HG03457 (cell line): ENCODE measurements at regions not wholly inside any gene's neighbourhood (a gene's known extent, or its start where the extent isn't known, plus 50 kb on each side); places are given as distances from the start of the nearest gene placed in this dataset.
"Not testable (repeated sequence)": the region's sequence is repeated elsewhere in the genome, so short reads cannot be mapped to it uniquely, and the experiment has no call there.

ENCODE experiments used
- ATAC-seq: cut with Tn5 transposase; IDR thresholded peaks from one replicate; pipeline ENCODE4 v1.9.1; 2021; ENCODE audit warnings: moderate number of reproducible peaks; ENCODE audit not compliant: unreplicated experiment

DNA sequence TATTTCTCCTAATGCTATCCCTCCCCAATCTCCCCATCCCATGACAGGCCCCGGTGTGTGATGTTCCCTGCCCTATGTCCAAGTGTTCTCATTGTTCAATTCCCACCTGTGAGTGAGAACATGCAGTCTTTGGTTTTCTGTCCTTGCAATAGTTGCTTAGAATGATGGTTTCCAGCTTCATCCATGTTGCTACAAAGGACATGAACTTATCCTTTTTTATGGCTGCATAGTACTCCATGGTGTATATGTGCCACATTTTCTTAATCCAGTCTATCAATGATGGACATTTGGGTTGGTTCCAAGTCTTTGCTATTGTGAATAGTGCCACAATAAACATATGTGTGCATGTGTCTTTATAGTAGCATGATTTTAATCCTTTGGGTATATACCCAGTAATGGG lies 51.3 kb upstream of the RIOK2 start:
- ATAC-seq = not testable (repeated sequence)

DNA sequence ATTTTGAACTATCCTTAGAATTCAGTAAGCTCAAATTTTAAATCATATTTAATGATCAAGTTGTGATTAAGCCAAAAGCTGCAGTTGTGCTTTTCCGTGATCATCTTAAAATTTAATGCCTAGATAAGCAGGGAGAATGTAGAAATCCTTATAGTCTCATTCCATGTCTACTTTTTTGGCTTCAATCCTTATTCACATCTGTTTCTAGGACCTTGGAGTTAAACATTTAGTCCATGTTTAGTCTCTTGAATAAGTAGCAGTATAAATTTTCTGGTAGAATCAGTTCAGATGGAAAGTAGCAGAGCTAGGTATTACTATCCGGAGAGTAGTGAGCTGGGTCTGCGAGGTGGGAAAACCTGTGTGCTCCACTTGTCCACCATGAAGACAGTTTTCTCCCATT lies 59.3 kb upstream of the RIOK2 start:
- ATAC-seq = no peak

DNA sequence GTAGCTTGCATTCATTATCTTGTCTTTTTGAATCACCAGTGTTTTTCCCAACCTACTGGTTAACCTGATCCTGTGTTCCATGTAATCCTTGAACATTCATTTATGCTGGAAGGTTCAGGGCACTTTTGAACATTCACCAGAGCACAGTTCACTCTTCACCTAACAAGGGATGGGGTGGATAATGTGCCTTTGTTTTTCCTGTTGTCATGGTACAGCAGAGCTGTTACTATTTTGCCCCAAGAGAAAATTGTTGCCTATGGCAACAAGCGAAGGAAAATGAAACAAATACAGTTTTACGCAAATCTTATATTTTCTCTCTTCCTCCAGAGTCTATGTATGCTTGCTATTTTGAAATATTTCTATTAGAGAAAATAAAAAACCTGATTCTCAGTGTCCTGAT lies 60.3 kb upstream of the RIOK2 start:
- ATAC-seq = no peak

DNA sequence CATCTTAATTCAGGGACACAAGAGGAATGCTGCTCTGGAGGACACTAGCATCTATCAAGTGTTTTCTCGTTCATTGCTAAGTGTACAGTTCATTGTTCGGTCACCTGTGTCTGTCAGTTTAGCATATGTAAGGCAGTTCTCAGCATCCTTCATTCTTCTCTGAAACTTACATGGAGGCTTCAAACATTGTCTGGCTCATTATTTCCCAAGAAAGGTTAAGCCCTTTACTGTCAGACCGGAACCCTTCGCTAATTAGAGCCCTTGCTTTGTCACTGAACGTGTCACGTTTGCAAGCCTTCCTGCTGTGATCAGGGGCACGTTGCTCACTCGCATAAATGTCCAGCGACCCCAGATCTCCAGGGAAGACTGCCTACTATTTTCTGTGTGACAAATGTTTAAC lies 62.3 kb upstream of the RIOK2 start:
- ATAC-seq = no peak

DNA sequence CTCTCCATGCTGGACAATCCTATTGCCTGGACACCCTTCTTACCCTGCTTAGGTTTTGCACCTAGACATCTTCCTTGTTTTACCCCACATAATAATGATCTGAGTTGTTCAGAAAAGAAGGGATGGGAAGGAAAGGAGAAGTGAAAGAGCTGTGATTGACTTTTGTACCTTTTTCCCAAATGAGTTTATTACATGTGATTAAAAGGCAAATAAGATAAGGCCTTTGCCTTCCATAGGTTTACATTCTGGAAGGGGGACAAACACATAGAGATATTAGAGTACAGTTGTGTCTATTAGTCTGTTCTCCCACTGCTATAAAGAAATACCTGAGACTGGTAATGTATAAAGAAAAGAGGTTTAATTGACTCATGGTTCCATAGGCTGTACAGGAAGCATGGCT lies 67.1 kb upstream of the RIOK2 start:
- no peak for ATAC-seq

DNA sequence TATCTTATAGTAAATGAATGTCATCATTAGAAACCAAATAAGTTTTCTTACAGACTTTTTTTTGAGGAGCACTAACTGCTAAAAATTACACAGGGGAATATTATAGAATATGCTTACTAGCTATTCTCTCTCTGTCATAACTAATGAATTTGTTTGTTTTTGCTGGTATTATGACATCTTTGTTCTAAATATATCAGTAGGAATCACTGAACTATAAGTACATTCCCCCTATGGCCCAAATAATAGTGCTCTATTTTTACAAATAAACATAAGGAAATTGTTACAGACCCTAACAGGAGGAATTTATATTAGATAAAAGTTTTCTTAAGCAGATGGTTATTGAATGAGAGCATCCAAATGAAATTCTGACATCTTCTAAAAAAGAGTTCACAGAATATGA lies 83.0 kb upstream of the RIOK2 start:
- ATAC-seq = no peak

DNA sequence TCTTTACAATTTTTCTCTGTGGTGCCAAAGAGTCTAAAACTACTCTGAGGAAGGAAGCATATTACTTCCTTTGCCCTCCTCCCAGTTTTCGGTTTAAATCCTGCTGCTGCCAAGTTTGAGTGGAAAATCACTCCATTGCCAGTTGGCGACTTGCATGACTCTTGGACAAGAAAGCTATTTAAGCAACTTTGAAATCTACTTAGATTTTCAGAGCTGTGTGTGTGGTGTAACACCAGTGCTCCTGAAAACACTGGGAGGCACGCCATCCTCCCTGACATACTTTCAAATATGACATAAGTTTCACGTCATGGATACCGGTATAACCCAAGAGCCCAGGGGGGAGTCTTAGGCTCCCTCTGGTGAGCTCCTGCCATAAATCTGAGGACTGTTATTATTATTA lies 83.5 kb upstream of the RIOK2 start:
- no peak for ATAC-seq

DNA sequence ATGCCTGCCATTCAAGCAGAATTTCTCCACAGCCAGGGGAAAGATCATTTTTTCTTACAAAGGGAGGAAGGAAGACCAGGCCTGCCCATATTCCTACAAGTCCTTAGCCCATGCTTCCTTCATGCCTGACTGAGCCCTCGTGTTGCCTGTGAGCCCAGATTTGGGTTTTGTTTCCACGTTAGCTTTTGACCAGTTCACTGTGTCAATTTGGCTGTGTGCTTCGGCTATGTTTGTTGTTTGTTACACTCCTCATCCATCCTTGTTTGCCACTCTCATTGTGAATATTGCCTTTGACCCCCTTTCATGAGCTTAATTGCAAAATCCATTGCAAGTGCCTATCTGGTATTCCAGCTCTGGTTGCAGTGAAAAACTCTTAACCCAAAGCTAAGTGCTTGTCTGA lies 84.7 kb upstream of the RIOK2 start:
- ATAC-seq = no peak

DNA sequence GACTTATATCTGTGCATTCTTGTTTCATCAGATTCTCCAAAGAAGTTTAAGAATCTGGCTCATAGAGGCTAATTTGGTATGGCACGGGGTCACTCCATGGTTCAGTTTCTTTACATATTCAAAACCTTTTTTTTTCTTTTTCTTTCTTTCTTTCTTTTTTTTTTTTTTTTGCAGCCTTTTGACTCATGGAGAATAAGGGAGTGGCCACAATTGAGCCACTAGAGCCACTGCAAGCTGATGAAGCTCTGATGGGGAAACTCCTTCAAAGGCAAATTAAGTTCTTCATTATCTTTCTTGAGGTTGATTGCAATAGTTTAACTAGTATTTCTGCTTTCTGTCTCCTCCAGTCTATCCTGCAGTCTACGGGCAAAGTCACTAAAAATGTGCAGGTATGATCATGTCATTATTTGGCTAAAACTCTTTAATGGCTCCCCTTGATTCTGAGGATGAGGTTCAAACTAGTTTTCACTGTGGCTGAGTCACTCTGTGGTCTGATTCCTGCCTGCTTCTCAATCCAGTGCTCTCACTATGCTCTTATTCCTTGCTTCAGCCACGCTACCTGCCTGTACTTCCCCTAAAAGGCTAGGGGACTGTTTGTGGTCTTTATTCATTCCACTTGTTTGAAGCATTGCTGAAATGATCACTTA lies 93.5 kb upstream of the RIOK2 start:
- ATAC-seq = no peak

DNA sequence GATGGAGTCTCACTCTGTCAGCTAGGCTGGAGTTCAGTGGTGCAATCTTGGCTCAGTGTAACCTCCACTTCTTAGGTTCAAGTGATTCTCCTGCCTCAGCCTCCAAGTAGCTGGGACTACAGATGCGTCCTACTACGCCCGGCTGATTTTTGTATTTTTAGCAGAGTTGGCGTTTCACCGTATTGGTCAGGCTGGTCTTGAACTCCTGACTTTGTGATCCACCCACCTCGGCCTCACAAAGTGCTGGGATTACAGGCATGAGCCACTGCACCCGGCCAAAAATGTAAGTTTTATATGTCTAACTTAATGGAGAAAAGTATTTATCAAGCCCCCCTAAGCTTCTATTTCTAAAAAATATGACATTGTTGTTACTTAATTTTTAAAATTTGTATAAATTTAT lies 98.2 kb upstream of the RIOK2 start:
- ATAC-seq = no peak

DNA sequence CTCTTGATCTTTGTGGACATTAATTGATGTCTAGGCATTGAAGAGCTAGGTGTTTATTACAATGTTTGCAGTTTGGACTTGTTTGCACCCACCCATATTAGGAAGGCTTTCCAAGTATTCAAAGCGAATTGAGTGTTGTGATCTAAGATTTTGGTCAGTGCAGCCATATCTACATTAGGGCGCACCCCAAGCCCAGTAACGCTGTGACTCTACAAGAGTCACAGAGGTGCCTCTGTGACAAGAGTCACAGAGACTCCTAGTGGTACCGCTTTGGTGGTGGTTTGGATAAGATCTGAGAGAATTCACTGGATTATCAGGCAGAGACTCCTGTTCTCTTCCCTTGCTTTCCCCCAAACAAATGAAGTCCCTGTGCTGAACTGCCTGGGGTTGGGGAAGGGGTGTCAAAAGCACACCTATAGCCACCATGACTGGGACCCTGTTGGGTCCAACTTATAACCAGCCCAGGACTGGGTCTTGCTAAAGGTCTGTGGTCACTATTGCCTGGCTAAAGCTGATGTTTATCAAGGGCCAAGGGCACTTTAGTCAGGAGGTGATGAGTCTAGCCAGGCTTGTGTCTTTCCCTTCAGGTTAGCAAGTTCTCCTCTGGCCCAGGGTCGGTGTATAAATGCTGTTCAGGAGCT lies 114.1 kb upstream of the RIOK2 start:
- peak; percentile 94 for ATAC-seq

DNA sequence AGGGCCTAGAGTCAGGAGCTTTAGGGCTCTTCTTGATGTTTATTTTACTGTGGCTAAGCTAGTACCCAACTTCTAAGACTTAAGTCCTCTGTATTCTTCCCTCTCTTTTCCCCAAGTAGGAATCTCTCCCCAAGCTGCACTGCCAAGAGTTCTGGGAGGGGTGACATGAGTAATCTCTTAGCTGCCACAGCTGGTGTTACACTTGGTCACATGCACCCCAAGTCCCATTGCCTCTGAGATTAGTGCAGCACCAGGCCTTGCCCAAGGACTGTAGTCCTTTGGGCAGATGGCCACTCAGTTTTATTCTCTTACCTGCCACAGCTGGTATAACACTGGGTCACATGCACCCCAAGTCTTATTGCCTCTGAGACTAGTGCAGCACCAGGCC lies 114.7 kb upstream of the RIOK2 start:
- no peak for ATAC-seq

DNA sequence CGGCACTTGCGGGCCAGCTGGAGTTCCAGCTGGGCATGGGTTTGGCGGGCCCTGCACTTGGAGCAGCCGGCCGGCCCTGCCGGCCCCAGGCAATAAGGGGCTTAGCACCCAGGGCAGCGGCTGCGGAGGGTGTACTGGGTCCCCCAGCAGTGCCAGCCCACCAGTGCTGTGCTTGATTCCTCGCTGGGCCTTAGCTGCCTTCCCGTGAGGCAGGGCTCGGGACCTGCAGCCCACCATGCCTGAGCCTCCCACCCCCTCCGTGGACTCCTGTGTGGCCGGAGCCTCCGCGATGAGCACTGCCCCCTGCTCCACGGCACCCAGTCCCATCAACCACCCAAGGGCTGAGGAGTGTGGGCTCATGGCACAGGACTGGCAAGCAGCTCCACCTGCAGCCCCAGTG lies 118.1 kb upstream of the RIOK2 start:
- not testable (repeated sequence) for ATAC-seq

DNA sequence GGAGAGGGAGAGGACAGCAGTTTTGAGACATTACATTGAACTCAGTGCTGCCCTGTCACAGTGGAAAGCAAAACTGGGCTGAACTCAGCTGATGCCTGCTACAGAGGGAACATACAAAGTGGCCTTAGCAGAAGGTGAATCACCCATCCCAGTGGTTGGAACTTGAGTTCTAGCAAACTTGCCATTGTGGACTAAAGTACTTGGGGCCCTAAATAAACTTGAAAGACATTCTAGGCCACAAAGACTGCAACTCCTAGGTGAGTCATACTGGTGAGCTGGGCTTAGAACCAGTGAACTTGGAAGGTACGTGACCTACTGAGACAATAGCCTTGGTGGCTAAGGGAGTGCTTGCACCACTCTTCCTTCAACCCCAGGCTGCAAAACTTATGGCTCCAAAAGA lies 155.7 kb upstream of the RIOK2 start:
- ATAC-seq = no peak

DNA sequence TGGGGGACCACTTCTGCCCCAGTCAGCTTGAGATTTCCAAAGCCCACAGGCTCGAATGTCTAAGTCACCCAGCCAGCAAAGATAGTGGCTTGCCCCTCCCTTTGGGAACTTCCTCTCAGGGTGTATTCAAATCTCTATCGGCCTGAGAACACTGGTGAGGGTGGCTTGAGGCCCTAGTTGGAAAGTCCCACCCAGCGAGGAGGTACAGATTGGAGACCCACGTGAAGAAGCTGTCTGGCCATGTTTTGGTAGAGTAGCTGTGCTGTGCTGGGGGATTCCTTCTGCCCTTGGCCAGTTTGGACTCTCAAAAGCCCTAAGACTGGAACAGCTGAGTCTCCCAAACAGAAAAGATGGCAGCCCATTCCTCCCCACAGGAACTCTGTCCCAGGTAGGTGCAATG lies 172.7 kb upstream of the RIOK2 start:
- ATAC-seq = peak; percentile 97

DNA sequence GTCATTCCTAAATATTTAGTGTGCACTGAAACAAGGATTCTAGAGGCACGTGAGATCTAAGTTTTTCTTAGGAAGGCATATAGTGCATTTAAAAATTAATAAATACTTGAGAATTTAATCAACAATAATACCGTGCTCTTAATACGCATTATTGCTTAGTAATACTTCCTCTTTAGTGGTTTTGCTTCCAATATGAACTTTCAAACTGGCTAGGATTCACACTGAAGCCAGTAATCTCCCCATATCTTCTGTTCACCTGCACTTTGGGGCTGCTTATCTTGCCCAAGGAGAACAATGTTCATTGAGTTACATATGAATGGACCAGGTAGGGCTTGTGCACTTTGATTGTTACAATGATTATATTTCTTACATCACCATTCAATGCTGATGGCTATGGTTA lies 180.5 kb upstream of the RIOK2 start:
- ATAC-seq = no peak

DNA sequence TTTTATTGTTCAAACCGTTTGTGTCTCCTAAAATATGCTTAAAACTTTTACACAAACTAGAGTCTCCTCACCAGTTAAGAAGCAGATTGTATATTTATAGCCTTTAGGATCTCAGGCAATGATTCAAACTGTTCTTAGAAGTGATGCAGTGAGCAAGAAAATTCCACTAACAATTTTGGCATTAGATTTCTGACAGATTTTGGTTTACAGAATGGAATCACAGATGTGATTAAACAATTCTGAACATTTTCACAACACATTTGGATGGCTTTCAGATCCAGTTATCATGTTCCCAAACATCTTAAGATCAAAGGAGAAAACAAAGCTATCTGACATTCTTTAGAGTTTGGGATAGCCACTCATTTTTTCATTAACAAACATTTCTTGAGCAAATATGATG lies 181.7 kb upstream of the RIOK2 start:
- no peak for ATAC-seq

DNA sequence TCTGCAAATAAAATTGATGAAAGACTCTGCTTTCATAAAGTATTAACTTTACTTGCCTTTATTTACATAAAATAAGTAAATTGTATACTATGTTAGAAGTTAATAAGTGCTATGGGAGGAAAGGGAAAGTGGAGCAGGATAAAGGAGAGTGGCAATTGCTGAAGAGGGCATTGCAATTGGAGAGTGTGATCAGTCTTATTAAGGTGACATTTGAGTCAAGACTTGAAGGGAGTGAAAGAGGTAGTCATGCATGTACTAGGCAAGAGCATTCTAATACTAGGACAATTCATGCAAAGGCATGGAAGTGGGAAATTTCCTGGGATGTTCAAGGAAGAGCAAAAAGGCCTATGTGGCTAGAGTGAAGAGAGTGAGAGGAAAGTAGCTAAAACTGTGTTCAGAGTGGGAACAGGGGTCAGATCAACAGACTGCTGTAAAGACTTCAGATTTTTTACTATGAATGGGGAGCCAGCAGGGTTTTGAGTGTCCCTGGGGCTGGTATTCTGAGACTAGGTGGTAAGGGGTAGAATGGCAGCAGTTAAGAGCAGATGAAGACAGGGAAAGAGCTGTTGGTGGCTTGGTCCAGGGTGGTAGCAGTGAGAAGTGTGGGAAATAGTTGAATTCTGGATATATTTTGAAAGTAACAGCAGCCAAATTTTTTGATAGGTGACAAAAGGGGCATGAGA lies 182.3 kb upstream of the RIOK2 start:
- ATAC-seq = no peak

DNA sequence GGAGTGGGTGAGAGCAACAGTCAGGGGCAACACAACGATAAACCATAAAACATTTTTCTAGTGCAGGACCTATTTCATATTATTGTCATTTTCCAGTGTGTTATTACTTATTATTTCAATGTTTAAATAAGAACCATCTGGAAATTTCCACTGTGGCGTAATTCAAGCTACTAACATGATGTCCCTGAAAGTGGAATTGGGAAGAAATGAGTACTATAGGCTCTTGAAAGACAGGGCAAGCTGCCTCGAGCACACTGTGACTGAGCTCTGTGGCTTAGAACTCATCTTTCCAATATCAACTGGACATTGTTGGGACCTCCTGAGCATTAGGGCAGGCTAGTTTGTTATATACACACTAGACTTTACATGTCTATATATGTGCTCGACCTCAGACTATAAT lies 182.9 kb upstream of the RIOK2 start:
- ATAC-seq = no peak

DNA sequence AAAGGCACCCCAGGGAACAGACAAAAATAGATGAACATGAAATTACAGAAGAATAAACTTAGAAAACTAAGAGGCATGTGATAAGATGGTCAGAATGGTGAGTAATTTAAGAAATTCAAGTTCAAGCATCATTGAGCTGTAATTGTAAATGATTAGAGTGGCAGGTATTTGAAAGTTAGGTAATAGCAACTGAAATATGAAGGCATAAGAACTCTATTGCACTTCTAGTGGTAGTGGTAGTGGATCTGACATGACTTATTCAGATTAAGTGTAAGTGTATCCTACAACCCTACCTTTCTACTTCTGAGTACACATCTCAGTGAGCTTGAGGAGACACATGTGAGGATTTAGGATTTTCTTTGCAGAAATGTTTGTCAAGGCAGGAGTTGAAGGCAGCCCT lies 192.9 kb upstream of the RIOK2 start:
- no peak for ATAC-seq

DNA sequence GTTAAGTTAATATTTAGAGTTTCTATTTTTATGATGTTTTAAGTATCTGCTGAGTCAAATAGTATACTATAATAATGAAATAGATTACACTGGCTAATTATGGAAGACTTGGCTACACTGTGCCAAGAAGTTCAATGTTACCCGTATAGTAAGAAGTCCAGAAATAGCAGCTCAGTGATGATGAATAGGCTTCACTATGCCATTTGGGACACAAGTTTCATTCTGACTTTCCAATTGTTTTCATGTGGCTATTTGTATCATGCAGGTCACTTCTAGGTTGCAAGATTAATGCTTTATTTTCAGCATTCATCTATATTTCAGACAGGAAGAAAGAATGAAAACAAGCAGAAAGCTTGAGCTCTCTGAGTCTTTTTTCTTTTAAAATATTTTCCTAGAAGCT lies 194.5 kb upstream of the RIOK2 start:
- no peak for ATAC-seq

DNA sequence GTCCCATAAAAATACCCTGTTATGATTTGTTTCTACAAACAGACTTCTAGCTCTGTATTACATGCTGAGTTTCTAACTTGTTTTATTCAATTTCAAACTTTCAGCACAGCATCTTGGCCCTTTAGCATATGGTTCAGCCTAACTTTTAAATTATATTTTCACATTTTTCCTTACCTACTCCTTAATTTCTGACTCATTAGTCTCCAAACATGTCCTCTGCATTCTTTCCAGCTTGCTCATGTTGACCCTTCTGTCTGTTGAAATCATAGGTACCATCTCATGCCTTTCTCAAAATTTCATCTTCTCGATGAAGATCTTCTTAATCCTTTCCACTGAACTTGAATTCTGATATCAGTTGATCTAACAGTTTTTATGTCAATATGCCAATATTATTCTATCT lies 200.9 kb upstream of the RIOK2 start:
- ATAC-seq = no peak

DNA sequence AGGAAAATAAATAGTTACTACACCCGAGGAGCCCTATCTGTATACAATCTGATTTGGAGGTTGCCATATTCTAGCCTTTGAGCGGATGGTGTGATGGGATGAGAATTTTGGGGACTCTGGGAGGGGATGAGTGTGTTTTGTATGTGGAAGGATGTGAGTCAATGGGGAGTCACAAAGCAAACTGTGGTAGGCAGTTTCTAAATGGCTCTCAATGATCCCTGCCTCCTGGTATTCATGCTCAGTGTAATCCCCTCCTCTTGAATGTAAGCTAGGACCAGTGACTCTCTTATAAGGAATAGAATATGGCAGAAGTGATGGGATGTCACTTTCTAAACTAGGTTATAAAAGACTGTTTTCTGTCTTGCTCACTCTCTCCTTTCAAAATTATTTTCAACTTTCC lies 205.7 kb upstream of the RIOK2 start:
- ATAC-seq = no peak
